ENCODE measurements at regions not wholly inside any gene's neighbourhood (a gene's known extent, or its start where the extent isn't known, plus 50 kb on each side); places are given as distances from the start of the nearest gene placed in this dataset.
A peak's percentile ranks its signal among the peaks of the same experiment; 100 is the strongest.

GRCh38 chr11:23405350-23405937, 545.2 kb upstream of the CCDC179 start:
- Histone ChIP-seq H3K4ac (ENCODE audit: low read length) (no peak overlapping the region), H4K91ac (ENCODE audit: low read depth, low read length, poor library complexity) (no peak overlapping the region), H3K9ac (ENCODE audit: low read depth, low read length, poor library complexity) (no peak overlapping the region), H3K36me3 (replicated peaks in 1 of 2; ENCODE audit: control insufficient read depth in 2 of 2, insufficient read depth in 2 of 2, low read length in 2 of 2) (no peaks in the 10 kb centered on the region), H3K27me3 (ENCODE audit: control insufficient read depth in 3 of 3, insufficient read depth in 3 of 3, low read depth in 1 of 3, low read length in 3 of 3) (no peaks in the 10 kb centered on the region), H4K8ac (ENCODE audit: low read depth, low read length) (no peak overlapping the region), H3K9me3 (replicated peaks in 1 of 2; ENCODE audit: control insufficient read depth in 2 of 2, insufficient read depth in 1 of 2, low read depth in 1 of 2, low read length in 2 of 2) (peaks cover 0 to 4% of the 10 kb centered on the region in 2 donors), H3K27ac (replicated peaks; ENCODE audit: low read length) (no peak overlapping the region), H3K4me2 (ENCODE audit: insufficient read depth, low read length, poor library complexity, severe bottlenecking) (no peak overlapping the region), H2BK5ac (ENCODE audit: low read length) (no peak overlapping the region), H3K4me1 (ENCODE audit: control insufficient read depth in 2 of 2, insufficient read depth in 1 of 2, low read depth in 1 of 2, low read length in 2 of 2) (no peaks in the 10 kb centered on the region), H2BK120ac (ENCODE audit: low read depth, low read length) (no peak overlapping the region), H3K79me1 (ENCODE audit: low read depth, low read length) (no peaks in the 10 kb centered on the region), H3K18ac (ENCODE audit: low read length) (no peak overlapping the region), H3K14ac (ENCODE audit: low read length) (peak overlapping the region; percentile 8), H2BK15ac (ENCODE audit: low read length) (no peak overlapping the region), H3K4me3 (ENCODE audit: low read length in 2 of 2) (peak overlapping the region in 1 of 2 donors; percentile 9), H3K23ac (ENCODE audit: low read depth, low read length, poor library complexity) (no peak overlapping the region), H2BK12ac (ENCODE audit: low read length) (no peak overlapping the region), H2AK5ac (ENCODE audit: low read depth, low read length) (no peak overlapping the region), H2AFZ (ENCODE audit: low read length) (no peak overlapping the region)
- DNase-seq (ENCODE audit: low spot score): no peak
- no CpG with 5 or more reads among the region's 33 CpGs for WGBS, 2 donors (ENCODE audit: extremely low coverage in 2 of 2, insufficient read length in 2 of 2, insufficient replicate concordance in 1 of 2)

DNA sequence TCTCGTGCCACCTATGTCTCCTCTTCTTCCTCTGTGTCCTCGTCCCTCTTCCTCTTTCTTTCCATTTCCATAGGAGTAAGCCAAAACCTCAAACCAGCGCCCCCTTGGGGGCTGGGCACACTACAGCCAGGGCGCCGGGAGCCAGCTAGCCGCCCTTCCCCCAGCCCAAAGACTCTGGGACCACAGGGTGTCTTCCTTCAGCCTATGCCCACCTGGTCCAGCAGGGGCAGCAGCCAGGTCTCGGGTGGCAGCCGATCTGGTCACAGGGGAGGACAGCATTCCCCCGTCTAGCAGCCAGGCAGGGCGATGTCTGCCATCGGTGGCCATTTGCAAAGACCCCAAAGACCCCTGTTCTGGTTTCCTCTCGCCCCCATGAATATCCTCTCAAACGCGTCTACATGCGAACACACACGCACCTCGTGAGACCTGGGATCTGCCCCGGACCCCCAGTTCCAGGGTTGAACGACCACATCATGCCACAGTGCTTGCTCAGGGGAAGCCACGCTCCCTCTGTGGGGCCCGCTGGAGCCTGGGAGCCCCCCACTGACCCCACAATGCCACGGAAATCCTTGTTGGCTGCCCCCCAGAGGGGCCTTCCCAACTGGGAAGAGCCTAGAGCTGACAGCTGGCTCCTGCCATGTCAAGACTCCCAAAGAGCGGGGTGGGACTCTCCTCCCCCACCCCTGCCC, 546.0 kb upstream of the CCDC179 start:
- no peak overlapping the region for H3K14ac ChIP-seq (ENCODE audit: low read length)
- no peak overlapping the region for H2BK12ac ChIP-seq (ENCODE audit: low read length)
- DNase-seq (ENCODE audit: low spot score): no peak
- H3K27ac ChIP-seq (replicated peaks; ENCODE audit: low read length): no peak overlapping the region
- no peak overlapping the region for H2BK120ac ChIP-seq (ENCODE audit: low read depth, low read length)
- H2BK15ac ChIP-seq (ENCODE audit: low read length): no peak overlapping the region
- H3K4me2 ChIP-seq (ENCODE audit: insufficient read depth, low read length, poor library complexity, severe bottlenecking): no peak overlapping the region
- no peak overlapping the region for H3K4me3 ChIP-seq (ENCODE audit: low read length in 2 of 2)
- H3K9me3 ChIP-seq (replicated peaks in 1 of 2; ENCODE audit: control insufficient read depth in 2 of 2, insufficient read depth in 1 of 2, low read depth in 1 of 2, low read length in 2 of 2): peaks cover 0 to 4% of the 10 kb centered on the region in 2 donors
- no peak overlapping the region for H3K9ac ChIP-seq (ENCODE audit: low read depth, low read length, poor library complexity)
- H2BK5ac ChIP-seq (ENCODE audit: low read length): no peak overlapping the region
- H2AK5ac ChIP-seq (ENCODE audit: low read depth, low read length): no peak overlapping the region
- no peak overlapping the region for H4K91ac ChIP-seq (ENCODE audit: low read depth, low read length, poor library complexity)
- no peaks in the 10 kb centered on the region for H3K36me3 ChIP-seq (replicated peaks in 1 of 2; ENCODE audit: control insufficient read depth in 2 of 2, insufficient read depth in 2 of 2, low read length in 2 of 2)
- H3K4me1 ChIP-seq (ENCODE audit: control insufficient read depth in 2 of 2, insufficient read depth in 1 of 2, low read depth in 1 of 2, low read length in 2 of 2): no peaks in the 10 kb centered on the region
- WGBS, 2 donors (ENCODE audit: extremely low coverage in 2 of 2, insufficient read length in 2 of 2, insufficient replicate concordance in 1 of 2): no CpG with 5 or more reads among the region's 23 CpGs
- H3K4ac ChIP-seq (ENCODE audit: low read length): no peak overlapping the region
- no peaks in the 10 kb centered on the region for H3K27me3 ChIP-seq (ENCODE audit: control insufficient read depth in 3 of 3, insufficient read depth in 3 of 3, low read depth in 1 of 3, low read length in 3 of 3)
- H3K23ac ChIP-seq (ENCODE audit: low read depth, low read length, poor library complexity): no peak overlapping the region
- no peak overlapping the region for H2AFZ ChIP-seq (ENCODE audit: low read length)
- H4K8ac ChIP-seq (ENCODE audit: low read depth, low read length): no peak overlapping the region
- no peaks in the 10 kb centered on the region for H3K79me1 ChIP-seq (ENCODE audit: low read depth, low read length)
- H3K18ac ChIP-seq (ENCODE audit: low read length): no peak overlapping the region

- no CpG with 5 or more reads among the region's 1 CpG for WGBS, 2 donors (ENCODE audit: extremely low coverage in 2 of 2, insufficient read length in 2 of 2, insufficient replicate concordance in 1 of 2)
These were observed 552.8 kb upstream of the CCDC179 start for GRCh38 chr11:23413057-23413456.

GRCh38 chr11:23423104-23423503, 562.8 kb upstream of the CCDC179 start:
- no CpG with 5 or more reads among the region's 4 CpGs for WGBS, 2 donors (ENCODE audit: extremely low coverage in 2 of 2, insufficient read length in 2 of 2, insufficient replicate concordance in 1 of 2)
- Histone ChIP-seq H2BK15ac (ENCODE audit: low read length) (no peak overlapping the region), H3K79me1 (ENCODE audit: low read depth, low read length) (no peaks in the 10 kb centered on the region), H3K18ac (ENCODE audit: low read length) (no peak overlapping the region), H3K27ac (replicated peaks; ENCODE audit: low read length) (no peak overlapping the region), H3K4me2 (ENCODE audit: insufficient read depth, low read length, poor library complexity, severe bottlenecking) (no peak overlapping the region), H2BK12ac (ENCODE audit: low read length) (no peak overlapping the region), H3K4me3 (ENCODE audit: low read length in 2 of 2) (no peak overlapping the region), H4K91ac (ENCODE audit: low read depth, low read length, poor library complexity) (no peak overlapping the region), H2BK120ac (ENCODE audit: low read depth, low read length) (no peak overlapping the region), H4K8ac (ENCODE audit: low read depth, low read length) (no peak overlapping the region), H2BK5ac (ENCODE audit: low read length) (no peak overlapping the region), H3K9ac (ENCODE audit: low read depth, low read length, poor library complexity) (no peak overlapping the region), H2AFZ (ENCODE audit: low read length) (no peak overlapping the region), H3K9me3 (replicated peaks in 1 of 2; ENCODE audit: control insufficient read depth in 2 of 2, insufficient read depth in 1 of 2, low read depth in 1 of 2, low read length in 2 of 2) (no peaks in the 10 kb centered on the region), H3K36me3 (replicated peaks in 1 of 2; ENCODE audit: control insufficient read depth in 2 of 2, insufficient read depth in 2 of 2, low read length in 2 of 2) (no peaks in the 10 kb centered on the region), H3K4me1 (ENCODE audit: control insufficient read depth in 2 of 2, insufficient read depth in 1 of 2, low read depth in 1 of 2, low read length in 2 of 2) (no peaks in the 10 kb centered on the region), H2AK5ac (ENCODE audit: low read depth, low read length) (no peak overlapping the region), H3K27me3 (ENCODE audit: control insufficient read depth in 3 of 3, insufficient read depth in 3 of 3, low read depth in 1 of 3, low read length in 3 of 3) (no peaks in the 10 kb centered on the region), H3K23ac (ENCODE audit: low read depth, low read length, poor library complexity) (no peak overlapping the region), H3K4ac (ENCODE audit: low read length) (no peak overlapping the region), H3K14ac (ENCODE audit: low read length) (no peak overlapping the region)
- no peak for DNase-seq (ENCODE audit: low spot score)

More at GRCh38 chr11:23413057-23413456, 552.8 kb upstream of the CCDC179 start:
- Histone ChIP-seq H2BK120ac (ENCODE audit: low read depth, low read length) (no peak overlapping the region), H2AK5ac (ENCODE audit: low read depth, low read length) (no peak overlapping the region), H4K8ac (ENCODE audit: low read depth, low read length) (no peak overlapping the region), H4K91ac (ENCODE audit: low read depth, low read length, poor library complexity) (no peak overlapping the region), H3K4me1 (ENCODE audit: control insufficient read depth in 2 of 2, insufficient read depth in 1 of 2, low read depth in 1 of 2, low read length in 2 of 2) (no peaks in the 10 kb centered on the region), H2BK12ac (ENCODE audit: low read length) (no peak overlapping the region), H3K23ac (ENCODE audit: low read depth, low read length, poor library complexity) (no peak overlapping the region), H3K4me2 (ENCODE audit: insufficient read depth, low read length, poor library complexity, severe bottlenecking) (no peak overlapping the region), H2BK5ac (ENCODE audit: low read length) (no peak overlapping the region), H3K14ac (ENCODE audit: low read length) (no peak overlapping the region), H3K36me3 (replicated peaks in 1 of 2; ENCODE audit: control insufficient read depth in 2 of 2, insufficient read depth in 2 of 2, low read length in 2 of 2) (no peaks in the 10 kb centered on the region), H3K4me3 (ENCODE audit: low read length in 2 of 2) (no peak overlapping the region), H3K9me3 (replicated peaks in 1 of 2; ENCODE audit: control insufficient read depth in 2 of 2, insufficient read depth in 1 of 2, low read depth in 1 of 2, low read length in 2 of 2) (no peaks in the 10 kb centered on the region), H3K18ac (ENCODE audit: low read length) (no peak overlapping the region), H2AFZ (ENCODE audit: low read length) (no peak overlapping the region), H3K79me1 (ENCODE audit: low read depth, low read length) (no peaks in the 10 kb centered on the region), H3K27me3 (ENCODE audit: control insufficient read depth in 3 of 3, insufficient read depth in 3 of 3, low read depth in 1 of 3, low read length in 3 of 3) (no peaks in the 10 kb centered on the region), H3K9ac (ENCODE audit: low read depth, low read length, poor library complexity) (no peak overlapping the region), H3K27ac (replicated peaks; ENCODE audit: low read length) (no peak overlapping the region), H2BK15ac (ENCODE audit: low read length) (no peak overlapping the region), H3K4ac (ENCODE audit: low read length) (no peak overlapping the region)
- no peak for DNase-seq (ENCODE audit: low spot score)
